ENCODE measurements at regions not wholly inside any gene's neighbourhood (a gene's known extent, or its start where the extent isn't known, plus 50 kb on each side); places are given as distances from the start of the nearest gene placed in this dataset.

DNA sequence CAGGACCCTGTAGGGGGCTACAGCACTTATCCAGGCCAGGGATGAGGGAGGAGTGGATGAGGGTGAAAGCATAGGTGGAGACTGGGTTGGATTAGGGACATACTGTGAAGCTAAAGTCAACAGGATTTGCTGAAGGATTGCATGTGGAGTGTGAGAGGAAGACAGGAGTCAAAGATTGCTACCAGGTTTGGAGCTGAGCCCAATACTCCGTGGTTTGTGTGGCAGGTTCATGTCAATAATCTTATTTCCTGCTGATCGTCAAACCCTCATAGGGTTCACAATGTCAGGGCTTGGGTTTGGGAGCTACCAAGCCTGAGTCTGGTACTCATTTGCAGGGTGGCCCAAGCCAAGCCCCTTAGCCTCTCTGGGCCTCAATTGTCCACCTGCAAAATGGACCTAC lies 77.1 kb upstream of the PLXNC1 start:
- Histone ChIP-seq H3K36me3 (no peaks in the 10 kb centered on the region), H3K4me3 (no peak overlapping the region), H3K27ac (no peak overlapping the region), H3K9me3 (no peaks in the 10 kb centered on the region), H3K4me1 (peaks cover 0 to 27% (median 16%) of the 10 kb centered on the region in 4 donors), H3K27me3 (no peaks in the 10 kb centered on the region)
- intact Hi-C loops (cut with DNase I; ENCODE audit: low total_unique reads): no loop called here
- TF ChIP-seq, protein P1, sequence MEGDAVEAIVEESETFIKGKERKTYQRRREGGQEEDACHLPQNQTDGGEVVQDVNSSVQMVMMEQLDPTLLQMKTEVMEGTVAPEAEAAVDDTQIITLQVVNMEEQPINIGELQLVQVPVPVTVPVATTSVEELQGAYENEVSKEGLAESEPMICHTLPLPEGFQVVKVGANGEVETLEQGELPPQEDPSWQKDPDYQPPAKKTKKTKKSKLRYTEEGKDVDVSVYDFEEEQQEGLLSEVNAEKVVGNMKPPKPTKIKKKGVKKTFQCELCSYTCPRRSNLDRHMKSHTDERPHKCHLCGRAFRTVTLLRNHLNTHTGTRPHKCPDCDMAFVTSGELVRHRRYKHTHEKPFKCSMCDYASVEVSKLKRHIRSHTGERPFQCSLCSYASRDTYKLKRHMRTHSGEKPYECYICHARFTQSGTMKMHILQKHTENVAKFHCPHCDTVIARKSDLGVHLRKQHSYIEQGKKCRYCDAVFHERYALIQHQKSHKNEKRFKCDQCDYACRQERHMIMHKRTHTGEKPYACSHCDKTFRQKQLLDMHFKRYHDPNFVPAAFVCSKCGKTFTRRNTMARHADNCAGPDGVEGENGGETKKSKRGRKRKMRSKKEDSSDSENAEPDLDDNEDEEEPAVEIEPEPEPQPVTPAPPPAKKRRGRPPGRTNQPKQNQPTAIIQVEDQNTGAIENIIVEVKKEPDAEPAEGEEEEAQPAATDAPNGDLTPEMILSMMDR (IDR thresholded peaks at IDR 0.05): no peak
- no peak for DNase-seq

DNA sequence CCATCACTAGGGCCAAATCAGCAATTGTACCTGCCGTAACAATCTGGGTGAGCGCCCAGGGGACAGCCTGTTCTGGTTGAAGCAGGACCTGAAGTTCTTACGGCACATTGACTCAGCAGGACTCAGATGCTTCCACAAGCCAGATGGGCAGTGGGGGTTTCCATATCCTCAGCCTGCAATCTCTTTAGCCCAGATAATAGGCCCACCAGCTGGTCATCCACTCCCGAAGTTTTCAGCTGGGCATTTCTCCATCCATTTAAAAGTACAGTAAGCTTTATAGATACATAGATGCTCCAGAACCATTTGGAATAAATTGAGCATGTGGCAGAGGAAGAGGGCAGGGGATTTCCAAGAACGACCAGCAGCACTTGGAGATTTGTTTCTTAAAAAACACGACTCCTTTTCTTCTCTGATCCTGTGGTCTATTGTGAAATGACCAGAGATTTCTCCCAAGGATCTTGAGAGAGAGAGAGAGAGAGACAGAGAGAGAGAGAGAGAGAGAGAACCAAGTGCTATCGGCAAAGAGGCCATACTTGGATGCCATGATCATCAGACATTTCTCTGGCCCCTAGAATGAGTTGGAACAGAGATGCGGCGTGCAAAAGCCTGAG lies 74.8 kb upstream of the PLXNC1 start:
- Histone ChIP-seq H3K4me3 (no peak overlapping the region), H3K9me3 (no peaks in the 10 kb centered on the region), H3K36me3 (no peaks in the 10 kb centered on the region), H3K4me1 (peaks cover 0 to 27% (median 16%) of the 10 kb centered on the region in 4 donors), H3K27me3 (no peaks in the 10 kb centered on the region), H3K27ac (peak overlapping the region; percentile 65 to 78)
- DNase-seq: peak in 1 of 2 donors; percentile 31
- TF ChIP-seq, protein P1 (IDR thresholded peaks at IDR 0.05): no peak
- intact Hi-C loops (cut with DNase I; ENCODE audit: low total_unique reads): loop anchor here (2.0 kb wide), 1 partner anchor 503 kb away; no protein-coding TSS in a partner anchor

DNA sequence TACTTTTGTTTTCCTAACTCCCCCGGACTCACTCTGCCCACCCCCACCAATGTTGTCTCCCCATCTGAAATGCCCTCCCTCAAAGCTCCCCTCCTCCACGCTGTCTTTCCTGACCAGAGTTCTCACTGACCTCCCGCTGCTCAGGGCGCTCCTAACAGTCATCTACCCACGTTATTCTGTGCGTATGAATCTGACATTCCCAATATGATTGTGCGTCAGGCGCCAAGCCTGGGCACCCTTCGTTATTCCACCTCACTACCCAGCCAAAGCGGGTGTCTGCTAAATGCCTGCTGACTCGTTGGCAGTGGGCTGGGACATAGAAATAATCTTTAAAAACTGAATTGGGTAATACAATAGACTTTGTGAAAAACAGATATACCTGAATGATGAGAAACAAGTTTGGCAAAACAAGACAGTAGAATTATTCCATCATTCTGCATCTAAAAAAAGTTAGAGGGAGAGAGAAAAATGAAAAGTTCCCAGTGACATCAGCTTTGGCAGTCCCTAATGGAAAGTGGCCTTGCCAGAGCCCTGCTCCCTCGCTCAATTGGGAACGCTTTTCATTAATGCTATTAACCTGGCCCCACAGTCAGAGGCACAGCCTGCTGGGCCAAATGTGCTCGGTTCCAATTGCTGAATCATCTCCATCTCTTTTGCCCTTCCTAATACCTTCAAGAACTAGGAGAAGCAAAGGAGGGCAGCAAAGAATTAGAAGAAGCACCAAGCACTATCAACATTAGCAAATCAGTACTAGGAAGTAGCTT lies 74.0 kb upstream of the PLXNC1 start:
- peak; percentile 53 to 88 for DNase-seq
- Histone ChIP-seq H3K9me3 (no peaks in the 10 kb centered on the region), H3K27ac (peak overlapping the region; percentile 65 to 78), H3K27me3 (no peaks in the 10 kb centered on the region), H3K4me1 (peaks cover 0 to 27% (median 16%) of the 10 kb centered on the region in 4 donors), H3K4me3 (peak overlapping the region in 1 of 2 donors; percentile 23), H3K36me3 (no peaks in the 10 kb centered on the region)
- intact Hi-C loops (cut with DNase I; ENCODE audit: low total_unique reads): loop anchor here (2.0 kb wide), 1 partner anchor 504 kb away; no protein-coding TSS in a partner anchor
- TF ChIP-seq, protein P1 (IDR thresholded peaks at IDR 0.05): no peak

DNA sequence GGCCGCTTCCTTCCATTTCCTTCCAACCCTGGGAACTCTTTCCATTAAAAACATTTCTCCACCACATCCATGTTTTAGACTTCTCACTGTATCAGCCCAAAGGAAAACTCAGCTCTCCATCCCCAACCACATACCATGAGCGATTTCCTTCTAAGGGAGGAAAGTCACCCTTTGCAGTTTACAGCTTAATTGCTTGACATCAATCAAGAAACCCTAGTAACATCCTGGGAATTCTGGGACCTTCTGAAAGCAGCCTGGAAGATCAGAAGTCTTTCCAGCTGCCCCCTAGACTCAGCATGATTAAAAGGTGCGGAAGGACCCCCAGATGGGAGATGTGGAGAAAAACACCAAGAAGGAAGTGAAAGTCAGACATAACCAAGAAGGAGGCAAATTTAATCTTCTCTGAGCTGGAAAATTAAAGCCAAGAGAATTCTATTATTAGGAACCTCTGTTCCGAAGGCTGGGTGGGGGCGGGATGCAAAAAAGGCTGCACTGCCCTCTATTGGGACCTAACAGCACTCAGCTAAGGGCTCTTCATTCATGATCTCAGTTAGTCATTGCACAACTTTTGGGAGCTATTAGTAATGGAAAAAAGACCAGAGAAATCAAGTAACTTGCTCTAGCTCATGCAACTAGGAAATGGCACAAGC lies 73.3 kb upstream of the PLXNC1 start:
- H3K27ac ChIP-seq: peak overlapping the region; percentile 65 to 78
- H3K4me3 ChIP-seq: peak overlapping the region in 1 of 2 donors; percentile 23
- H3K9me3 ChIP-seq: no peaks in the 10 kb centered on the region
- intact Hi-C loops (cut with DNase I; ENCODE audit: low total_unique reads): loop anchor here (2.0 kb wide), 1 partner anchor 504 kb away; no protein-coding TSS in a partner anchor
- no peaks in the 10 kb centered on the region for H3K36me3 ChIP-seq
- peaks cover 0 to 27% (median 16%) of the 10 kb centered on the region in 4 donors for H3K4me1 ChIP-seq
- H3K27me3 ChIP-seq: no peaks in the 10 kb centered on the region
- peak; percentile 80 to 88 for DNase-seq
- TF ChIP-seq, protein P1 (IDR thresholded peaks at IDR 0.05): peak; percentile 67 to 71

DNA sequence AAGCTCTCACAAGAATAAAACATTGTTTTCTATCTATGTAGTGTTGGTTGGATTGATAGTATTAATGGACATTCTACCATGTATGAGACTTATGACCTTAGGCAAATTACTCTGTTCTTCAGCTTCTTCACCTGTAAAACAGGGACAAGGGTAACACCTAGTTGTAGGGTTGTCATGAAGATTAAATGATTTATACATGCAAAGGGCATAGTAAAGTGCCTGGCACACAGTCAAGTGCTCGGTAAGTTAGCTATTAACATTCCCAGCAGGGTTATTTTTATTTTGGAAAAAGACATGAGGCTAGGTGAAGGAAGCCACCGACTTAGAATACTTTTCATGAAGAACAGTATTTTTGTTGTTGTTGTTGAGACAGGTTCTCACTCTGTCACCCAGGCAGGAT lies 71.2 kb upstream of the PLXNC1 start:
- no peak for DNase-seq
- Histone ChIP-seq H3K9me3 (no peaks in the 10 kb centered on the region), H3K27me3 (no peaks in the 10 kb centered on the region), H3K27ac (no peak overlapping the region), H3K4me3 (no peak overlapping the region), H3K36me3 (no peaks in the 10 kb centered on the region), H3K4me1 (peaks cover 0 to 27% (median 16%) of the 10 kb centered on the region in 4 donors)
- TF ChIP-seq, protein P1 (IDR thresholded peaks at IDR 0.05): no peak
- intact Hi-C loops (cut with DNase I; ENCODE audit: low total_unique reads): no loop called here
